HG02943 (cell line): ENCODE measurements at regions not wholly inside any gene's neighbourhood (a gene's known extent, or its start where the extent isn't known, plus 50 kb on each side); places are given as distances from the start of the nearest gene placed in this dataset.

Experiments used
- ATAC-seq: cut with Tn5 transposase; IDR thresholded peaks from one replicate; pipeline ENCODE4 v1.9.1; 2021; ENCODE audit warnings: mild to moderate bottlenecking, low read depth, moderate library complexity; ENCODE audit not compliant: unreplicated experiment

DNA sequence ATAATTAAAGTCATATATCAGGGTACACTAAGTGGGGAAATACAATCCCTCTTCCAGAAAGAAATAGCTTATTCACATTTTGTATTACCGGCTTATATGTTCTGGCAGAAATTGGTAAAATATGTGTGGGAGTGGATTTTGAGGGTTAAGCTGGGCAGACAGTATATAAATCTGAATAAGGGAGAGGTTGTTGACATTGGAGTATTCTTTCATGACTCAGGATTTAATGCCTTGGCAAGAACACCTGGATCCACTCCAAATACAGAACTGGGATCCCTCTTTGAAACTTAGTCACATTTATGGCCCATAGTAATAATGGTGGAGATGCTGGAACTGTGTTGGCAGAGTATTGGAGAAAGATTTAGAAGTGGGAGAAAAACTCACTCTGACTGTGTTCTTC, 54.3 kb upstream of the TET2 start:
- no peak for ATAC-seq

DNA sequence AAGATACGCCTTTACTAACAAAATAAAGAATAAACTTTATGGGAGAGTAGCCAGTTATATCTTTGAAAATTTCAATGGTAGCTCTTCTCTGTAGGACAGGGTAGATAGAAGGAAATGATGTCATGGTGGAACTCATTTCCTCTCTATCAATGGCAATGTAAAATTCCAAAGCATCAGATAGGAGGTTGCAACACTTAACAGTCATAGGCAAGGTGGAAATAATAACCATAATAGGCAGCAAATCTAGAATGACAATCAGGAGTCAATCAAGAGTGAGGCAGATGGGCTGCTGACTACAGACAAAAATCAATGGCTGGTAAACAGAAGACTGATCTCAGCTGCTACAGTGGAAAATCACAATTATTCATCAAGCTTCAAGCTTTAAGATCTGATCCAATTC, 53.9 kb upstream of the TET2 start:
- ATAC-seq, result no peak

- ATAC-seq, result no peak
Observed at GRCh38 chr4:105093975-105094374, 52.7 kb upstream of the TET2 start.
